GM12874 (cell line): ENCODE measurements at regions not wholly inside any gene's neighbourhood (a gene's known extent, or its start where the extent isn't known, plus 50 kb on each side); places are given as distances from the start of the nearest gene placed in this dataset.

ENCODE experiments used
- CTCF ChIP-seq: IDR thresholded peaks from 2 replicates; pipeline ENCODE4 v1.5.1; 2011; ENCODE audit warnings: low read depth, mild to moderate bottlenecking, control low read depth, low read length, moderate library complexity; ENCODE audit not compliant: insufficient read depth

GRCh38 chr6:127641905-127642304, 64.9 kb downstream of the C6orf58 start:
- peak; percentile 64 for TF ChIP-seq CTCF
